ENCODE measurements at regions not wholly inside any gene's neighbourhood (a gene's known extent, or its start where the extent isn't known, plus 50 kb on each side); places are given as distances from the start of the nearest gene placed in this dataset.

- TF ChIP-seq ELK1 (IDR thresholded peaks at IDR 0.05; ENCODE audit: borderline replicate concordance, low read depth, low read length) (no peak), CTCF (conservative IDR thresholded peaks at IDR 0.05; ENCODE audit: low read depth, low read length) (no peak)
Observed at GRCh38 chr6:85026021-85026420, 261.6 kb upstream of the TBX18 start.

Data from IMR-90 (cell line).